Caki2 (cell line): ENCODE measurements at regions not wholly inside any gene's neighbourhood (a gene's known extent, or its start where the extent isn't known, plus 50 kb on each side); places are given as distances from the start of the nearest gene placed in this dataset.

Experiments used
- DNase-seq: peaks from one replicate; pipeline ENCODE4 v3.0.0-alpha.2; 2015; ENCODE audit warnings: low read depth
- in situ Hi-C: cut with HindIII; loops from 2 replicates; pipeline ENCODE4 v1.10.0; 2016; ENCODE audit warnings: low sequenced_read_pairs, low pct_unique_long_range_greater_than_20kb, mixed read lengths

- DNase-seq, result no peak
- in situ Hi-C loops, result no loop called here
Measured at GRCh38 chr7:36075561-36075960, 77.5 kb upstream of the EEPD1 start.

- no peak for DNase-seq
- in situ Hi-C loops, result no loop called here
Measured at GRCh38 chr7:36076074-36076473, 77.0 kb upstream of the EEPD1 start.

- in situ Hi-C loops, result no loop called here
- DNase-seq, result no peak
Measured at GRCh38 chr7:36078816-36079360, 74.2 kb upstream of the EEPD1 start.

GRCh38 chr7:36079446-36080025, 73.5 kb upstream of the EEPD1 start:
- in situ Hi-C loops, result no loop called here
- DNase-seq, result no peak

GRCh38 chr7:36080843-36081242, 72.2 kb upstream of the EEPD1 start:
- no peak for DNase-seq
- in situ Hi-C loops, result no loop called here

- in situ Hi-C loops, result no loop called here
- DNase-seq, result no peak
Measured at GRCh38 chr7:36082216-36082615, 70.8 kb upstream of the EEPD1 start.

GRCh38 chr7:36082910-36083309, 70.1 kb upstream of the EEPD1 start:
- in situ Hi-C loops, result no loop called here
- DNase-seq, result no peak

- DNase-seq, result peak; percentile 4
- in situ Hi-C loops, result no loop called here
Measured at GRCh38 chr7:36083626-36084380, 69.3 kb upstream of the EEPD1 start.

- peak; percentile 97 for DNase-seq
- in situ Hi-C loops, result no loop called here
Measured at GRCh38 chr7:36084485-36085091, 68.5 kb upstream of the EEPD1 start.

- no peak for DNase-seq
- in situ Hi-C loops, result no loop called here
Measured at GRCh38 chr7:36085096-36085495, 68.0 kb upstream of the EEPD1 start.

- in situ Hi-C loops, result no loop called here
- DNase-seq, result no peak
Measured at GRCh38 chr7:36086571-36086970, 66.5 kb upstream of the EEPD1 start.

- in situ Hi-C loops, result no loop called here
- DNase-seq, result no peak
Measured at GRCh38 chr7:36088553-36088952, 64.5 kb upstream of the EEPD1 start.

GRCh38 chr7:36088966-36089365, 64.1 kb upstream of the EEPD1 start:
- no peak for DNase-seq
- in situ Hi-C loops, result no loop called here

GRCh38 chr7:36090976-36091873, 61.8 kb upstream of the EEPD1 start:
- in situ Hi-C loops, result no loop called here
- DNase-seq, result no peak

- DNase-seq, result no peak
- in situ Hi-C loops, result no loop called here
Measured at GRCh38 chr7:36091874-36092176, 61.2 kb upstream of the EEPD1 start.

GRCh38 chr7:36092221-36092771, 60.8 kb upstream of the EEPD1 start:
- in situ Hi-C loops, result no loop called here
- DNase-seq, result no peak

- DNase-seq, result no peak
- in situ Hi-C loops, result no loop called here
Measured at GRCh38 chr7:36096460-36097095, 56.5 kb upstream of the EEPD1 start.

GRCh38 chr7:36098096-36098495, 55.0 kb upstream of the EEPD1 start:
- in situ Hi-C loops, result no loop called here
- no peak for DNase-seq
